Loucy (cell line): ENCODE measurements at regions not wholly inside any gene's neighbourhood (a gene's known extent, or its start where the extent isn't known, plus 50 kb on each side); places are given as distances from the start of the nearest gene placed in this dataset.

ENCODE experiments used
- H2AFZ ChIP-seq: fragments of 200-600 bp; sonication (generic); 2 replicates; pipeline ENCODE4 v1.6.0; 2016; ENCODE audit warnings: antibody characterized with exemption, mild to moderate bottlenecking, low read length, moderate library complexity
- H3F3A ChIP-seq: fragments of 200-600 bp; 2 replicates; pipeline ENCODE4 v1.6.0; 2016; ENCODE audit warnings: antibody characterized with exemption, low read depth, mild to moderate bottlenecking
- H3K27me3 ChIP-seq: fragments of 200-600 bp; sonication (generic); 2 replicates; pipeline ENCODE4 v1.6.1; 2014; ENCODE audit warnings: low read length, mild to moderate bottlenecking; ENCODE audit not compliant: insufficient read depth, poor library complexity, severe bottlenecking
- H3K36me3 ChIP-seq: fragments of 200-600 bp; sonication (generic); 2 replicates; pipeline ENCODE4 v1.6.1; 2016; ENCODE audit warnings: low read length; ENCODE audit not compliant: insufficient read depth
- H3K4me1 ChIP-seq: fragments of 200-600 bp; sonication (generic); 2 replicates; pipeline ENCODE4 v1.5.1; 2014; ENCODE audit warnings: low read length, mild to moderate bottlenecking; ENCODE audit not compliant: insufficient read depth, poor library complexity, severe bottlenecking
- H3K4me2 ChIP-seq: fragments of 200-600 bp; sonication (generic); 2 replicates; pipeline ENCODE4 v1.6.0; 2014; ENCODE audit warnings: antibody characterized with exemption, low read length, low read depth, mild to moderate bottlenecking; ENCODE audit not compliant: poor library complexity, severe bottlenecking
- H3K4me3 ChIP-seq: fragments of 200-600 bp; sonication (generic); 2 replicates; pipeline ENCODE4 v1.5.1; 2014; ENCODE audit warnings: low read length, mild to moderate bottlenecking, mixed read lengths; ENCODE audit not compliant: poor library complexity, severe bottlenecking
- H3K79me2 ChIP-seq: fragments of 200-600 bp; sonication (generic); 2 replicates; pipeline ENCODE4 v1.6.1; 2014; ENCODE audit warnings: low read length; ENCODE audit not compliant: insufficient read depth
- H3K9ac ChIP-seq: fragments of 200-600 bp; sonication (generic); 2 replicates; pipeline ENCODE4 v1.6.0; 2014; ENCODE audit warnings: mild to moderate bottlenecking, low read depth, low read length, moderate library complexity; ENCODE audit not compliant: poor library complexity, severe bottlenecking
- H3K9me2 ChIP-seq: fragments of 200-600 bp; sonication (generic); replicated peaks from 2 replicates; pipeline ENCODE4 v1.6.1; 2016; ENCODE audit warnings: low read depth, low read length, mixed read lengths
- H3K9me3 ChIP-seq: fragments of 200-600 bp; sonication (generic); 2 replicates; pipeline ENCODE4 v1.6.1; 2014; ENCODE audit warnings: mild to moderate bottlenecking, antibody characterized with exemption, low read length, low read depth; ENCODE audit not compliant: insufficient read depth
- H4K20me1 ChIP-seq: fragments of 200-600 bp; sonication (generic); 2 replicates; pipeline ENCODE4 v1.6.0; 2014; ENCODE audit warnings: antibody characterized with exemption, low read length, mild to moderate bottlenecking; ENCODE audit not compliant: insufficient read depth, poor library complexity, severe bottlenecking
- EZH2phosphoT487 ChIP-seq: fragments of 200-600 bp; IDR thresholded peaks from 2 replicates; pipeline ENCODE4 v1.6.1; 2018; ENCODE audit warnings: antibody characterized with exemption, mild to moderate bottlenecking, moderate library complexity, borderline replicate concordance
- TF ChIP-seq, protein P1 (sequence below): fragments of 200-600 bp; sonication (generic); conservative IDR thresholded peaks from 2 replicates; pipeline ENCODE4 v1.5.1; 2014; ENCODE audit warnings: mild to moderate bottlenecking, antibody characterized with exemption, low read length

GRCh38 chr6:115847671-115848070 lies 213.0 kb downstream of the FRK start:
- H3K4me2 ChIP-seq, result no peak overlapping the region
- no peaks in the 10 kb centered on the region for H3F3A ChIP-seq
- no peaks in the 10 kb centered on the region for H3K9me2 ChIP-seq
- H3K9ac ChIP-seq, result no peak overlapping the region
- no peaks in the 10 kb centered on the region for H3K9me3 ChIP-seq
- no peak overlapping the region for H3K4me3 ChIP-seq
- H2AFZ ChIP-seq, result no peak overlapping the region
- no peaks in the 10 kb centered on the region for H4K20me1 ChIP-seq
- no peaks in the 10 kb centered on the region for H3K27me3 ChIP-seq
- H3K79me2 ChIP-seq, result no peaks in the 10 kb centered on the region
- TF ChIP-seq, protein P1, sequence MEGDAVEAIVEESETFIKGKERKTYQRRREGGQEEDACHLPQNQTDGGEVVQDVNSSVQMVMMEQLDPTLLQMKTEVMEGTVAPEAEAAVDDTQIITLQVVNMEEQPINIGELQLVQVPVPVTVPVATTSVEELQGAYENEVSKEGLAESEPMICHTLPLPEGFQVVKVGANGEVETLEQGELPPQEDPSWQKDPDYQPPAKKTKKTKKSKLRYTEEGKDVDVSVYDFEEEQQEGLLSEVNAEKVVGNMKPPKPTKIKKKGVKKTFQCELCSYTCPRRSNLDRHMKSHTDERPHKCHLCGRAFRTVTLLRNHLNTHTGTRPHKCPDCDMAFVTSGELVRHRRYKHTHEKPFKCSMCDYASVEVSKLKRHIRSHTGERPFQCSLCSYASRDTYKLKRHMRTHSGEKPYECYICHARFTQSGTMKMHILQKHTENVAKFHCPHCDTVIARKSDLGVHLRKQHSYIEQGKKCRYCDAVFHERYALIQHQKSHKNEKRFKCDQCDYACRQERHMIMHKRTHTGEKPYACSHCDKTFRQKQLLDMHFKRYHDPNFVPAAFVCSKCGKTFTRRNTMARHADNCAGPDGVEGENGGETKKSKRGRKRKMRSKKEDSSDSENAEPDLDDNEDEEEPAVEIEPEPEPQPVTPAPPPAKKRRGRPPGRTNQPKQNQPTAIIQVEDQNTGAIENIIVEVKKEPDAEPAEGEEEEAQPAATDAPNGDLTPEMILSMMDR, result no peak
- no peak for TF ChIP-seq EZH2phosphoT487
- no peaks in the 10 kb centered on the region for H3K4me1 ChIP-seq
- no peaks in the 10 kb centered on the region for H3K36me3 ChIP-seq

DNA sequence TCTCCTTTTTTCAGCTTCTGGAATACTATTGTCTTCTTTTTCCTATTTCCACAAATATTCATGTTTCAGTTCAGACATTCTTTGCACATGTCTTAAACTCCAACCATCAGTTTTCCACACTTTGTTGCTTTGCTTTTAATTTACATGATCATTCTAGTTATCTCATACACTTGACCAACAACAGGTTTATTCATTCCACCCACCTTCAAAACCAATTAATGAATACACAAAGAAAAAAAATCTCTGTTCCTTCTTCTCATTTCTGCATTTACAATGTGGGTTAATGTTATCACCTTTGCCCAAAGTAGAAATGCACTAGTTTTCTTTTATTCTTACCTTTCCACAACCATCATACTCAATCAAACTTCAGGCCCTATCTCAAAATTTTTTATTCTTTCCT lies 216.7 kb downstream of the FRK start:
- Histone ChIP-seq H3K9ac (no peak overlapping the region), H3K4me3 (no peak overlapping the region), H3K9me2 (no peaks in the 10 kb centered on the region), H3K79me2 (no peaks in the 10 kb centered on the region), H2AFZ (no peak overlapping the region), H3K36me3 (no peaks in the 10 kb centered on the region), H3K27me3 (no peaks in the 10 kb centered on the region), H3K4me2 (no peak overlapping the region), H3F3A (no peaks in the 10 kb centered on the region), H4K20me1 (no peaks in the 10 kb centered on the region), H3K9me3 (no peaks in the 10 kb centered on the region), H3K4me1 (no peaks in the 10 kb centered on the region)
- TF ChIP-seq, protein P1, result no peak
- TF ChIP-seq EZH2phosphoT487, result no peak

DNA sequence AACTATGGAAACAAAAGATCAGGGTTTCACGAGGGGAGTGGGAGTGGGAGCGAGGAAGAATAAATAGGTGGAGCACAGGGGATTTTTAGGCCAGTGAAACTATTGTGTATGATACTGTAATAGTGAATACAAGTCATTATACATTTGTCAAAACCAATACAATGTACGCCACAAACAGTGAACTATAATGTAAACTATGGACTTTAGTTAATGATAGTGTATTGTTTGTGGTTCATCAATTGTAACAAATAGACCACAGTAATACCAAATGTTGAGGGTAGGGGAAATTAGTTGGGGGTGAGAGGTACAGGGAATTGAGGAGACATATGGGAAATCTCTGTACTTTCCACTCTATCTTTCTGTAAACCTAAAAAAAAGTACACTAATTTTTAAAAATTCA lies 218.4 kb downstream of the FRK start:
- H3F3A ChIP-seq, result no peaks in the 10 kb centered on the region
- no peak overlapping the region for H3K4me2 ChIP-seq
- no peaks in the 10 kb centered on the region for H4K20me1 ChIP-seq
- no peaks in the 10 kb centered on the region for H3K79me2 ChIP-seq
- H3K9me3 ChIP-seq, result no peaks in the 10 kb centered on the region
- TF ChIP-seq EZH2phosphoT487, result no peak
- TF ChIP-seq, protein P1, result no peak
- no peaks in the 10 kb centered on the region for H3K36me3 ChIP-seq
- no peaks in the 10 kb centered on the region for H3K9me2 ChIP-seq
- no peaks in the 10 kb centered on the region for H3K4me1 ChIP-seq
- no peak overlapping the region for H3K4me3 ChIP-seq
- H3K9ac ChIP-seq, result no peak overlapping the region
- no peak overlapping the region for H2AFZ ChIP-seq
- H3K27me3 ChIP-seq, result no peaks in the 10 kb centered on the region
